ENCODE measurements at regions not wholly inside any gene's neighbourhood (a gene's known extent, or its start where the extent isn't known, plus 50 kb on each side); places are given as distances from the start of the nearest gene placed in this dataset.

GRCh38 chr18:10240973-10241372 is 213.5 kb upstream of the APCDD1 start:
- TF ChIP-seq POLR2A (IDR thresholded peaks at IDR 0.05) (no peak), POLR2AphosphoS5 (IDR thresholded peaks at IDR 0.05) (no peak)
- TF ChIP-seq, protein P1, sequence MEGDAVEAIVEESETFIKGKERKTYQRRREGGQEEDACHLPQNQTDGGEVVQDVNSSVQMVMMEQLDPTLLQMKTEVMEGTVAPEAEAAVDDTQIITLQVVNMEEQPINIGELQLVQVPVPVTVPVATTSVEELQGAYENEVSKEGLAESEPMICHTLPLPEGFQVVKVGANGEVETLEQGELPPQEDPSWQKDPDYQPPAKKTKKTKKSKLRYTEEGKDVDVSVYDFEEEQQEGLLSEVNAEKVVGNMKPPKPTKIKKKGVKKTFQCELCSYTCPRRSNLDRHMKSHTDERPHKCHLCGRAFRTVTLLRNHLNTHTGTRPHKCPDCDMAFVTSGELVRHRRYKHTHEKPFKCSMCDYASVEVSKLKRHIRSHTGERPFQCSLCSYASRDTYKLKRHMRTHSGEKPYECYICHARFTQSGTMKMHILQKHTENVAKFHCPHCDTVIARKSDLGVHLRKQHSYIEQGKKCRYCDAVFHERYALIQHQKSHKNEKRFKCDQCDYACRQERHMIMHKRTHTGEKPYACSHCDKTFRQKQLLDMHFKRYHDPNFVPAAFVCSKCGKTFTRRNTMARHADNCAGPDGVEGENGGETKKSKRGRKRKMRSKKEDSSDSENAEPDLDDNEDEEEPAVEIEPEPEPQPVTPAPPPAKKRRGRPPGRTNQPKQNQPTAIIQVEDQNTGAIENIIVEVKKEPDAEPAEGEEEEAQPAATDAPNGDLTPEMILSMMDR (IDR thresholded peaks at IDR 0.05): no peak

All from breast epithelium (tissue), 3 donors.